Stimulated activated CD8-positive, alpha-beta memory T cell treated with anti-CD3 and anti-CD28 coated beads, Interleukin-15, amount 100 ng/mL, for 24 hours (primary cell): ENCODE measurements at regions not wholly inside any gene's neighbourhood (a gene's known extent, or its start where the extent isn't known, plus 50 kb on each side); places are given as distances from the start of the nearest gene placed in this dataset.
"Not testable (repeated sequence)": the region's sequence is repeated elsewhere in the genome, so short reads cannot be mapped to it uniquely, and the experiment has no call there.

Experiments
- DNase-seq: peaks from one replicate; pipeline ENCODE4 v3.0.0-alpha.2; 2020; ENCODE audit warnings: low read depth

GRCh38 chr18:71370671-71371445 is 1082.0 kb downstream of the SOCS6 start:
- DNase-seq = no peak

- no peak for DNase-seq
Observed at GRCh38 chr18:71370095-71370494, 1081.2 kb downstream of the SOCS6 start.

GRCh38 chr18:71362140-71362539 is 1073.3 kb downstream of the SOCS6 start:
- DNase-seq = no peak

- not testable (repeated sequence) for DNase-seq
Observed at GRCh38 chr18:71355599-71355998, 1066.8 kb downstream of the SOCS6 start.

- DNase-seq = no peak
Observed at GRCh38 chr18:71352618-71353017, 1063.8 kb downstream of the SOCS6 start.

GRCh38 chr18:71336576-71337210 is 1047.8 kb downstream of the SOCS6 start:
- no peak for DNase-seq

- DNase-seq = no peak
Observed at GRCh38 chr18:71329563-71329962, 1040.7 kb downstream of the SOCS6 start.

GRCh38 chr18:71329114-71329513 is 1040.3 kb downstream of the SOCS6 start:
- no peak for DNase-seq

- DNase-seq = no peak
Observed at GRCh38 chr18:71327850-71328249, 1039.0 kb downstream of the SOCS6 start.

GRCh38 chr18:71327441-71327840 is 1038.6 kb downstream of the SOCS6 start:
- DNase-seq = no peak

- no peak for DNase-seq
Observed at GRCh38 chr18:71326826-71327225, 1038.0 kb downstream of the SOCS6 start.

GRCh38 chr18:71324356-71324755 is 1035.5 kb downstream of the SOCS6 start:
- no peak for DNase-seq

GRCh38 chr18:71322201-71322600 is 1033.4 kb downstream of the SOCS6 start:
- no peak for DNase-seq

- no peak for DNase-seq
Observed at GRCh38 chr18:71321319-71321718, 1032.5 kb downstream of the SOCS6 start.

GRCh38 chr18:71304856-71305255 is 1016.0 kb downstream of the SOCS6 start:
- no peak for DNase-seq

- not testable (repeated sequence) for DNase-seq
Observed at GRCh38 chr18:71303743-71304142, 1014.9 kb downstream of the SOCS6 start.

- no peak for DNase-seq
Observed at GRCh38 chr18:71301596-71301995, 1012.8 kb downstream of the SOCS6 start.

GRCh38 chr18:71294201-71294600 is 1005.4 kb downstream of the SOCS6 start:
- not testable (repeated sequence) for DNase-seq

- DNase-seq = no peak
Observed at GRCh38 chr18:71293322-71293721, 1004.5 kb downstream of the SOCS6 start.

GRCh38 chr18:71287268-71287667 is 998.4 kb downstream of the SOCS6 start:
- DNase-seq = no peak

- DNase-seq = no peak
Observed at GRCh38 chr18:71252351-71252865, 963.6 kb downstream of the SOCS6 start.

- DNase-seq = no peak
Observed at GRCh38 chr18:71250191-71250590, 961.3 kb downstream of the SOCS6 start.

GRCh38 chr18:71249791-71250190 is 960.9 kb downstream of the SOCS6 start:
- DNase-seq = no peak
